SU-DHL-6 (cell line): ENCODE measurements at regions not wholly inside any gene's neighbourhood (a gene's known extent, or its start where the extent isn't known, plus 50 kb on each side); places are given as distances from the start of the nearest gene placed in this dataset.

ENCODE experiments used
- CTCF ChIP-seq: fragments of 200-600 bp; sonication (generic); IDR thresholded peaks from one replicate; pipeline ENCODE4 v1.5.1; 2017; ENCODE audit warnings: antibody characterized with exemption, mild to moderate bottlenecking, low read length, moderate library complexity; ENCODE audit not compliant: insufficient read depth, poor library complexity, severe bottlenecking
- EZH2phosphoT487 ChIP-seq: fragments of 200-600 bp; sonication (generic), shearing (Covaris generic); conservative IDR thresholded peaks from 2 replicates; pipeline ENCODE4 v1.6.1; 2018; ENCODE audit warnings: mild to moderate bottlenecking, antibody characterized with exemption, low read length, moderate library complexity, mixed read lengths

GRCh38 chr7:41891950-41892349 is 189.1 kb upstream of the INHBA start:
- TF ChIP-seq EZH2phosphoT487 (no peak), CTCF (no peak)
